A172 (cell line): ENCODE measurements at regions not wholly inside any gene's neighbourhood (a gene's known extent, or its start where the extent isn't known, plus 50 kb on each side); places are given as distances from the start of the nearest gene placed in this dataset.
A peak's percentile ranks its signal among the peaks of the same experiment; 100 is the strongest.

ENCODE experiments used
- DNase-seq: peaks from one replicate; pipeline ENCODE4 v3.0.0-alpha.2; 2015; ENCODE audit warnings: low spot score

DNA sequence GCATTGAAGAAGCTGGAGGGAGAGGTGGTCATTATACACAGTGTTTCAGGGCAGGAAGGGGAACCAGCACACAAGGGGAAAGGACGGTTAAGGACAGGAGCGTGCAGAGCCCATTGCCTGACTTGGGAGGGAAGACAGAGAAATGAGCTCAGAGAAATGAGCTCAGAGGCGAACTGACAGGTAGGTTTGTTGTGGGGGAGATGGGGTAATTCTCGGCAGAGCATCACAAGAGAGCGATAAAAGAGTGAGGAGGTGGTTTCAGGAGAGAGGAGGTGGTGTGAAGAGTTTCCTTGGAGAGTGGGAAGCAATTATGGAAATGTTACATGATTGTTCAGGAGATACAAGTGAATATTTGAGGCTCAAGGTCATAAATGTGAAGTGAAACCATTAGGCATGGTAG, 61.0 kb downstream of the MRGPRX1 start:
- no peak for DNase-seq

DNA sequence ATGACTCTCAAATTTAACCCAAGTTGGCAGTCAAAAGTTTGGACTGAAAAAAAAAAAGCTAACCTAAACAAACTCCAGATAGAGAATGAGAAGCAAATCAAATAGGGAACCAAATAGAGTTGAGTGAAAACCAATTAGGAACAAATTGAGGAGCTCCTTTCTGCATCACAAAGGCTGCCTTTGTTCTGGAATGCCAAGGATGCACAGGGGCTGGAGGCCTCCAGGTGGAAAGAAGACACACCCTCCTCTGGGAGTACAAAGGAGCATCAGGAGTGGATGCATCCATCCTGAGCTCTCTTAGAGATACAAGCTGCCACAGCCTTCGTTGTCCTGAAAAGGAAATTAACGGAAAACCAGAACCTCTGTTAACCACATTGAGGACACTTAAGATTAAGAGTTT, 73.3 kb downstream of the MRGPRX1 start:
- no peak for DNase-seq

DNA sequence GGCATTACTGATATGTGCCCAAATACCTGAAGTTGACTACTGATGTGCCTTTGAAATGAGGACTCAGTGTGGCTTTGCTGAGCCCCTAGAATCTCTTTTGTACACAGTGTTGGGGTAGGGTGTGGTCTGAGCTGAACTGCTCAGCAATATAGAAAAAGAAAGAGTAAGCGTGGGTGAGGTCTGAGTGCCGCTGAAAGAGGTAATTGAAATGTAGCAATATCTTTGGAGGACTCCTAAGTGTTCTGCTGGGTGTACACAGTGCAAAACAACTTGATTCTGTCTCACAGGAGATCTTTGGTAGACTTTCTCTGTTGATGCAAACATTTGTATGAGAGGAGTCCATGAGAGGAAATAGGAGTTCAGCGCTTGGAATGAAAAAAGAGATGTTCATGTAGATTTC, 73.7 kb upstream of the PTPN5 start:
- DNase-seq = no peak

- peak; percentile 49 for DNase-seq
Measured at GRCh38 chr11:18853086-18853720, 61.6 kb upstream of the PTPN5 start.

GRCh38 chr11:18849406-18849805, 57.8 kb upstream of the PTPN5 start:
- no peak for DNase-seq

- DNase-seq = peak; percentile 26
Measured at GRCh38 chr11:18844753-18845367, 53.3 kb upstream of the PTPN5 start.
